Muscle of back (tissue), 3 donors: ENCODE measurements at regions not wholly inside any gene's neighbourhood (a gene's known extent, or its start where the extent isn't known, plus 50 kb on each side); places are given as distances from the start of the nearest gene placed in this dataset.
"Not testable (repeated sequence)": the region's sequence is repeated elsewhere in the genome, so short reads cannot be mapped to it uniquely, and the experiment has no call there.

ENCODE experiments used
- DNase-seq, 3 donors: peaks; one replicate each; pipeline versions ENCODE4 v3.0.0 to v3.0.0-alpha.2; 2013

GRCh38 chrX:5305452-5305851 is 923.2 kb downstream of the NLGN4X start:
- no peak for DNase-seq

DNA sequence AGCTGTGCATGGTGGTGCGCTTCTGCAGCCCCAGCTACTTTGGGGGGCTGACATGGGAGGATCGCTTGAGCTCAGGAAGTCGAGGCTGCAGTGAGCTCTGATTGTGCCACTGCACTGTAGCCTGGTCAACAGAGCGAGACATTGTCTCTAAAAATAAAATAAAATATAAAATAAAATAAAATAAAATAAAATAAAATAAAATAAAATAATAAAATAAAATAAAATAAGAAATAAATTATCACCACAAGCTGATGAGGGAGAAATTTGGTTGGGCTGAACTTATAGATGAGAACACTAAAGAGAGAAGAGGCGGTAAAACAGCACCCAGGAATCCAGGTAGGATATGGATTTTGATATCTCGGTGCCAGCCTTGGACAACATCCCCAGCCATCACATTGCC is 933.7 kb downstream of the NLGN4X start:
- no peak for DNase-seq

GRCh38 chrX:5290635-5291034 is 938.0 kb downstream of the NLGN4X start:
- DNase-seq, result peak in 2 of 3 donors; percentile 28 to 56

DNA sequence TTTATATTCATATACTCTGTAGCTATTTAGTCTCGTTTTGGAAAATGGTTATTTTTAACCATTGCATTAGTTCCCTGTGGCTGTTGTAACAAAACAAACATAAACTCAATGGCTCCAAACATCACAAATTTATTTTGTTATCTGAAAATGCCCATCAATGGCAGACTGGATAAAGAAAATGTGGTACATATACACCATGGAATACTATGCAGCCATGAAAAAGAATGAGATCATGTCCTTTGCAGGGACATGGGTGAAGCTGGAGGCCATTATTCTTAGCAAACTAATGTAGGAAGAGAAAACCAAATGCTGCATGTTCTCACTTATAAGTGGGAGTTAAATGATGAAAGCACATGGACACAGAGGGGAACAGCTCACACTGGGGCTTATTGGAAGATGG is 938.7 kb downstream of the NLGN4X start:
- not testable (repeated sequence) for DNase-seq

DNA sequence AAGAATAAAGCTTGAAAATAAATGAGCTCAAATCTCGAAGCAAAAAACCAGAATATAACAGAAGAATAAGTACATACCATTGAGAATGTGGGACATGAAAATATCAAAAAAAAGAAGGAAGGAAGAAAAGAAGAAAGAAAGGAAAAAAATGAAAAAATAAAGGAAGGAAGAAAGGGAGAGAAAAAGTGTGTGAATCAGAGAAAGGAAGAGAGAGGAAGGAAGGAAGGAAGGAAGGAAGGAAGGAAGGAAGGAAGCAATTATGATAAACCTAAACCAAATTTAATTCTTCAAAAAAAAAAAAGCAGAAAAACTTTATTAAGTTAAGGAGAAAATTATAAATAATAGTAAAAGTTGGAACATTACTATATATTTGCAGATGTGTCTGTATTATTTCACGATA is 949.8 kb downstream of the NLGN4X start:
- no peak for DNase-seq

GRCh38 chrX:5265324-5265850 is 963.3 kb downstream of the NLGN4X start:
- DNase-seq, result no peak

- DNase-seq, result no peak
Measured at GRCh38 chrX:5250106-5250505, 978.6 kb downstream of the NLGN4X start.

DNA sequence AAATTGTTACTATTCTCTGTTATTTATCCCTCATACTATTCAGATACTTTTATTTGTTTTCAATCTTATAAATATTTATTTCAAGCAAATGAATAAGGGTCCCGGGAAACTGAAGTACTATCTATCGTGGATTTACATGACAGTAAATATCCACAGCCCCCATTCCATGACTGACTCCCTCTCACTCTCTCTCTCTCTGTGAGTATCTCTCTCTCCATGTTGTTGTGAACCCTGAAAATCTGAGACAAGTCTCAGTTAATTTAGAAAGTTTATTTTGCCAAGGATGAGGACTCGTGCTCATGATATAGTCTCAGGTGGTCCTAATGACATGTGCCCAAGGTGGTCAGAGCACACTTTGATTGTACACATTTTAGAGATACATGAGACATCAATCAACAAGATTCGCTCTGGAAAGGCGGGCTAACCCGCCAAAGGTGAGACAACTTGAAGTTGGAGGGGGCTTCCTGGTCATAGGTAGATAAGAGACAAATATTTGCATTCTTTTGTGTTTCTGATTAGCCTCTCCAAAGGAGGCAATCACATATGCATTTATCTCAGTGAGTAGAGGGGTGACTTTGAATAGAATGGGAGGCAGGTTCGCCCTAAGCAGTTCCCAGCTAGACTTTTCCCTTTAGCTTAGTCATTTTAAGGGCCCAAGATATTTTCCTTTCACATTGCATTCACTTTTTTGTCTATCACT is 986.4 kb downstream of the NLGN4X start:
- DNase-seq, result no peak

- DNase-seq, result no peak
Measured at GRCh38 chrX:5236749-5237148, 991.9 kb downstream of the NLGN4X start.

DNA sequence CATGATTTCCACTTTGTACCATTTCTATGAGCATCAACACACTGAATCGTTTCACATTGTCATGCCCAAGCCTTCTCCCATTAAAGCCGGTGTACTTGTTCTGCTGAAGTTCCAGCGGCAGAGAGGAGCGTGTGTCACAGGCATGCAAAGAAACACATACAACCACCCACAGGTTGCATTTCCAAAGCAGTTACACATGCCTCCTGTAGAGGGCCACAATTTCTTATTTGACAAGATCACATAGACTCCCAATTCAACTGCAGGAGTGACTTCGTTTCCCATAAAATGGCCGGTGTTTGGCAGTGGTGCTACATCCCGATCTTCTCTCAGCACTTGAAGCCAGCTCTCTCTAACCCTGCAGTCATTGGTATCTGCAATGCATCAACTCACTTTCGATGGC is 992.6 kb downstream of the NLGN4X start:
- DNase-seq, result peak in 1 of 3 donors; percentile 1

- no peak for DNase-seq
Measured at GRCh38 chrX:5233830-5234229, 994.8 kb downstream of the NLGN4X start.

DNA sequence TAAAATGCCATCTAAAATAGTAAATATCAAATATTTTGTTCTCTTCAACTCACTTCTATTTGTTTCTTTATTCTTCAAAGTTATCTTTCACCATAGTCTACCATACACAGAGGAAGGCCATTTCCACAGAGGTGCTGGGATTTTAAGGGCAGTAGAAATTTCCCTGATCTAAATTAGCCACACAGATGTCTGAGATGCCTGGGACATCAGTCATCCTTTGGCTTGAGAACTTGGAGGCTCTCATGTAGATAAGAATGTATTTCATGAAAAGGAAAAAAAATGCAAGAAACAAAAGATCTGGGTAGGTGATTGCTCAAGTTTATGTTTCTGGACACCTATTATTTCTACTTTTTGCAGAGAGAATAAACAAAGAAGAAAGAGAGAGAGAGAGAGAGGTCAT is 1008.2 kb downstream of the NLGN4X start:
- no peak for DNase-seq

- DNase-seq, result no peak
Measured at GRCh38 chrX:5194806-5195205, 1033.9 kb downstream of the NLGN4X start.

- peak in 1 of 3 donors; percentile 1 for DNase-seq
Measured at GRCh38 chrX:5180135-5180741, 1048.4 kb downstream of the NLGN4X start.

GRCh38 chrX:5176766-5177165 is 1051.9 kb downstream of the NLGN4X start:
- DNase-seq, result no peak

GRCh38 chrX:5163663-5164062 is 1065.0 kb downstream of the NLGN4X start:
- DNase-seq, result no peak

DNA sequence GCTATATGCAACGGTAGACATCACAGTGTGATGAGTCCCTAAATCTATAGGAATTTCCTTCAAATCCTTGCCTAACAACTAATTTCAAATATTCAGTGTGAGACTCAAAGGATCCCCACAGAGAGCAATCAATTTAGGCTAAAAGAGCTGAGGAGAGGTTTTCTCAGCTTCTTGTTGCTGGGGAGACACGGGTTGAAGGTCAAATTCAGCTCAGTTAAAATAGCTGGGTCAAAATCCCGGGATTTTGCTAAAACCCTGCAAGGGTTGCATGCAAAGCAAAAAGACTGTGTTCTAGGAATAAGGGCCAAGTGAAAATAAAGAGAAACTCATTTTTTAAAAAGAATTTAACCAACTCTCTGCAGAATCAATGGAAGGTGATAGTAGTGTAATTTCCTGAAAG is 1073.4 kb downstream of the NLGN4X start:
- no peak for DNase-seq

- DNase-seq, result no peak
Measured at GRCh38 chrX:5145957-5146356, 1082.7 kb downstream of the NLGN4X start.

DNA sequence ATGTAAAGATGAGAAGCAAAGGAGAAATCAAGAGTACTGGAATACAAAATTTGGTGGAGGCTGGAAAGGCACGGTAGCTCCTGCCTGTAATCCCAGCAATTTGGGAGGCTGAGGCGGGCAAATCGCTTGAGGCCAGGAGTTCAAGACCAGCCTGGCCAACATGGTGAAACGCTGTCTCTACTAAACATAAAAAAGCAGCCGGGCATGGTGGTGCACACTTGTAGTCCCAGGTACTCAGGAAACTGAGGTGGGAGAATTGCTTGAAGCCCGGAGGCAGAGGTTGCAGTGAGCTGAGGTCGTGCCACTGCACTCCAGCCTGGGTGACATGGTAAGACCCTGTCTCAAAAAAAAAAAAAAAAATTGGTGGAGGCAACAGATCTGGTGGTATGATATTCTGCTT is 1086.0 kb downstream of the NLGN4X start:
- DNase-seq, result no peak

DNA sequence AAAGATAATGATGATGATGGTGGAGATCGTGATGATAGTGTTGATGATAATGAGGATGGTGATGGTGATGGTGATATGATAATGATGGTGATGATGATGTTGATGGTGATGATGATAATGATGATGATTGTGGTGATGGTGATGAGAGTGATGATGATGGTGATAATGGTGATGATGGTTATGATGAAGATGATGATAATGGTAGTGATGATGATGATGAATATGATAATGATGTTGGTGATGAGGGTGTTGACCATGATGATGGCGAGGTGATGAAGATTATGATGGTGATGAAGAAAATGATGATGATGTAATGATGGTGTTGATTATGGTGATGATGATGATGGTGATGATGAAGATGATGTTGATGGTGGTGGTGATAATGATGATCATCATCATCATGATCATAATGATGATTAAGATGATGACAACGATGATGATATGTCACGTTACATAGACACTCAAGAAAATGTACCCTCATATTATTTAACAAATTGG is 1106.4 kb downstream of the NLGN4X start:
- no peak for DNase-seq

DNA sequence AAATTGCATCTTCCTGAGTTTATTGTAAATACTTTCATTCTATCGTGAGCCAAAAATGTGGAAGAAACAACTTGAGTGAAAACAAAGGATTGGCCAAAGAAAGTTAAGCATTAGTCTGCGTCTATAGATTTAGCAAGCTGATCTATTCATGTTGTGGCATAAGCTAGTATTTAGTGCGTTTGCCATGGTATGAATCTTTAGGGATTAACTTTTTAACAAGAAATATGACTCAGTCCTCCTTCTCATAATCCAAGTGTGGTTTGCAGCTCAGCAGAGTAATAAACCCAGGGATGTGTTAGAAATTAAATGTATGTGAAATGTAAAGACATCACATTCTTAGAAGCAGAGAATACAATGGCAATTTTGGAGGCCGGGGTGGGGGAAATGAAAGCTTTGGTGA is 1110.9 kb downstream of the NLGN4X start:
- DNase-seq, result peak; percentile 3 to 22 (median 6)

GRCh38 chrX:5113128-5113527 is 1115.5 kb downstream of the NLGN4X start:
- no peak for DNase-seq

- DNase-seq, result no peak
Measured at GRCh38 chrX:5100004-5100403, 1128.7 kb downstream of the NLGN4X start.
